Brain microvascular endothelial cell (primary cell): ENCODE measurements at regions not wholly inside any gene's neighbourhood (a gene's known extent, or its start where the extent isn't known, plus 50 kb on each side); places are given as distances from the start of the nearest gene placed in this dataset.
"Not testable (repeated sequence)": the region's sequence is repeated elsewhere in the genome, so short reads cannot be mapped to it uniquely, and the experiment has no call there.

Experiments
- DNase-seq: peaks from one replicate; pipeline ENCODE4 v3.0.0-alpha.2; 2020
- H3K27ac ChIP-seq: fragments of 250-450 bp; sonication (Bioruptor Pico); 2 replicates; pipeline ENCODE4 v1.5.1; 2020; ENCODE audit warnings: mild to moderate bottlenecking, moderate library complexity
- H3K27me3 ChIP-seq: fragments of 250-450 bp; sonication (Bioruptor Pico); replicated peaks from 2 replicates; pipeline ENCODE4 v1.5.1; 2020; ENCODE audit warnings: mild to moderate bottlenecking
- H3K36me3 ChIP-seq: fragments of 250-450 bp; sonication (Bioruptor Pico); replicated peaks from 2 replicates; pipeline ENCODE4 v1.5.1; 2020; ENCODE audit warnings: mild to moderate bottlenecking
- H3K4me3 ChIP-seq: 2 replicates; pipeline ENCODE4 v1.5.1; 2011; ENCODE audit warnings: low read depth, mild to moderate bottlenecking, control low read depth, low read length, moderate library complexity
- CTCF ChIP-seq: IDR thresholded peaks from 2 replicates; pipeline ENCODE4 v1.5.1; 2011; ENCODE audit warnings: low read depth, mild to moderate bottlenecking, moderate library complexity, low read length, control low read depth, inconsistent platforms; ENCODE audit errors: missing control alignments
- in situ Hi-C: cut with HindIII; loops from 2 replicates; pipeline ENCODE4 v1.10.0; 2017; ENCODE audit warnings: low sequenced_read_pairs, low pct_ligation_motif_present

DNA sequence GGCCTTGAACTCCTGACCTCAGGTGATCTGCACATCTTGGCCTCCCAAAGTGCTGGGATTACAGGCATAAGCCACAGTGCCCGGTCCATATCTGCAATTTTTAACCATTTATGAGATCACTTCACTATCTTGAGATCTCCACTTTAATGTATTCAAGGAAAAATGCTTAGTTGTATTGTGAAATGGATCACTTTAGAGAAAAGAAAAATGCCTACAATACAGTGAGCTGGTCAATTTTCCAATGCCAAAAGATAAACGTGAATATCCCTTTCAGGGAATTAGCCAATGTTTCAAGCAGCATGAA is 82.8 kb upstream of the ZNF217 start:
- H3K4me3 ChIP-seq, result no peak overlapping the region
- TF ChIP-seq CTCF, result no peak
- no peaks in the 10 kb centered on the region for H3K27me3 ChIP-seq
- H3K36me3 ChIP-seq, result no peaks in the 10 kb centered on the region
- in situ Hi-C loops, result no loop called here
- no peak for DNase-seq
- H3K27ac ChIP-seq, result no peak overlapping the region

DNA sequence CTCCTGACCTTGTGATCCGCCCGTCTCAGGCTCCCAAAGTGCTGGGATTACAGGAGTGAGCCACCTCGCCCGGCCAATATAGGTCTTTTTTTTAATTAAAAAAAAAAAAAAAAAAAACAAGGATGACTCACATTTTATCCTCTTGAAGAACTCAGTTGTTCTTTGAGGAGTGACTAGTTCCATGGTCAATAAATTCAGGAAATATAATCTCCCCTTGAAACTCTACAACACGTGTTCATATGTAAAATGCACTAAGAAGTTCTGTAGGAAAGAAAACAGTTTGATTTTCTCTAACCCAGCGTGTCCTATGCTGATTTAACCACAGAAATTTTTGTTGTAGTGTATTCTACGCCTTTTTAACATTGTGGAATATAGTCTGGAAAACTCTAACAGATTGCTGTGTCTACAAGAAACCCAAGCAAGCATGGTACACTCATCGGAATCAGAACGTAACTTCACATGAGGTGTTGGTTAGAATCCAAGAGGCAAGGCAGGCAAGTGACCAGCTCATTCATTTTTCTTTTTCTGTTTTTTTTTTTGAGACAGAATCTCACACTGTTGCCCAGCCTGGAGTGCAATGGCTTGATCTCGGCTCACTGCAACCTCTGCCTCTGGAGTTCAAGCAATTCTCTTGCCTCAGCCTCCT is 79.0 kb upstream of the ZNF217 start:
- Histone ChIP-seq H3K27me3 (no peaks in the 10 kb centered on the region), H3K27ac (no peak overlapping the region), H3K36me3 (no peaks in the 10 kb centered on the region), H3K4me3 (no peak overlapping the region)
- no peak for TF ChIP-seq CTCF
- DNase-seq, result no peak
- in situ Hi-C loops, result no loop called here

DNA sequence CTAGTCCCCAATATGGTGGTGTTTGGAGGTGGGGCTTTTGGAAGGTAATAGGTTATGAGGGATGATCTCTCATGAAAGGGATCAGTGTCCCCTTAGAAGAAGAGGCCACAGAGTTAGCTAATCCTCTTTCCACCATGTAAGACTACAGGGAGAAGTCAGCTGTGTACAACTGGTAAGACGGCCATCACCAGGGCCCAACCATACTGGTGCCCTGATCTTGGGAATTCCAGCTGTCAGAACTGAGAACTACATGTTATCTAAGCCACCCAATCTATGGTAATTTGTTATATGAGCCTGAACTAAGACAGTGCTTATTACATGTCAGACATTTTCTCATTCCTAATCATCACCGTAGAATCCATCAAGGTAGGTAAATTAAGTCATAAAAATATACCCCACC is 77.7 kb upstream of the ZNF217 start:
- DNase-seq, result no peak
- H3K36me3 ChIP-seq, result no peaks in the 10 kb centered on the region
- H3K27ac ChIP-seq, result no peak overlapping the region
- H3K4me3 ChIP-seq, result no peak overlapping the region
- TF ChIP-seq CTCF, result no peak
- no peaks in the 10 kb centered on the region for H3K27me3 ChIP-seq
- in situ Hi-C loops, result no loop called here

- DNase-seq, H3K36me3 ChIP-seq, H3K27ac ChIP-seq, H3K4me3 ChIP-seq, in situ Hi-C loops, H3K27me3 ChIP-seq: not testable (repeated sequence)
Measured at GRCh38 chr20:53669517-53670313, 76.1 kb upstream of the ZNF217 start.

GRCh38 chr20:53668992-53669391 is 75.4 kb upstream of the ZNF217 start:
- no peak for DNase-seq
- in situ Hi-C loops, result no loop called here
- TF ChIP-seq CTCF, result no peak
- Histone ChIP-seq H3K27me3 (no peaks in the 10 kb centered on the region), H3K27ac (no peak overlapping the region), H3K36me3 (no peaks in the 10 kb centered on the region), H3K4me3 (no peak overlapping the region)

DNA sequence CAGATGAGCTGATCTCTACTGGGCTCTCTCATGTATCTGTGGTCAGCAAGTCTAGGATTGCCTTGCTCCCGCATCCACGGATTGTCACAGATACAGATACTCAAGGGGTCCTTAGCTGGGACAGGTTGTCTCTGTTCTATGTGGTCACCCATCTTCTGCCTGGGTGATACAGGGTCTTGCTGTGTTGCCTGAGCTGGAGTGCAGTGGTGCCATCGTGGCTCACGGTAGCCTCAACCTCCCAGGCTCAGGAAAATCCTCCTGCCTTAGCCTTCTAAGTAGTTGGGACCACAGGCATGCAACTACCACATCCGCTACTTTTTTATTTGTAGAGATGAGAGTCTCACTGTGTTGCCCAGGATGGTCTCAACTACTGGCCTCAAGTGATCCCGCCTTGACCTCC is 72.5 kb upstream of the ZNF217 start:
- Histone ChIP-seq H3K27ac (no peak overlapping the region), H3K4me3 (no peak overlapping the region), H3K27me3 (no peaks in the 10 kb centered on the region), H3K36me3 (no peaks in the 10 kb centered on the region)
- in situ Hi-C loops, result no loop called here
- TF ChIP-seq CTCF, result no peak
- no peak for DNase-seq
